CD4-positive, alpha-beta T cell treated with Interferon gamma for 1 hour (primary cell): ENCODE measurements at regions not wholly inside any gene's neighbourhood (a gene's known extent, or its start where the extent isn't known, plus 50 kb on each side); places are given as distances from the start of the nearest gene placed in this dataset.

Source experiments
- DNase-seq: peaks from one replicate; pipeline ENCODE4 v3.0.0-alpha.2; 2020

DNA sequence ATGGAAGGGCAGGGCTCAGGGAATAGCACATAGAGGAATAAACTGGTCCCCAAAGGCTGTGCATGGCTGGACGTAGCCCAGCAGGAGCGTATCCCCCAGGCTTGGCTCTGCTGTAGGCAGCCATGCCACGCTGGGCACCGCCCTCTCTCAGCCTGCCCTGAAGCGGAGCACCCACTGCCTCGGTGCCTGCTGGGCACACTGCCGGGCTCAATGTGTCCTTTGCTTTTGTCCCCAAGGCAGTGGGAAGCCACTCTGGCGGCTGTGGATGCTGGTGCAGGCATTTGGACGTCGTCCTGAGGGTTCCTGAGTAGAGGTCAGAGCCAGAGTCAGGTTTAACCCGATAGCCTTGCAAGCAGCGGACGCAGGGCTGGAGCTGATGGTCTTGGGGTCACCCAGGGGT lies 141.0 kb downstream of the ENGASE start:
- DNase-seq = no peak

DNA sequence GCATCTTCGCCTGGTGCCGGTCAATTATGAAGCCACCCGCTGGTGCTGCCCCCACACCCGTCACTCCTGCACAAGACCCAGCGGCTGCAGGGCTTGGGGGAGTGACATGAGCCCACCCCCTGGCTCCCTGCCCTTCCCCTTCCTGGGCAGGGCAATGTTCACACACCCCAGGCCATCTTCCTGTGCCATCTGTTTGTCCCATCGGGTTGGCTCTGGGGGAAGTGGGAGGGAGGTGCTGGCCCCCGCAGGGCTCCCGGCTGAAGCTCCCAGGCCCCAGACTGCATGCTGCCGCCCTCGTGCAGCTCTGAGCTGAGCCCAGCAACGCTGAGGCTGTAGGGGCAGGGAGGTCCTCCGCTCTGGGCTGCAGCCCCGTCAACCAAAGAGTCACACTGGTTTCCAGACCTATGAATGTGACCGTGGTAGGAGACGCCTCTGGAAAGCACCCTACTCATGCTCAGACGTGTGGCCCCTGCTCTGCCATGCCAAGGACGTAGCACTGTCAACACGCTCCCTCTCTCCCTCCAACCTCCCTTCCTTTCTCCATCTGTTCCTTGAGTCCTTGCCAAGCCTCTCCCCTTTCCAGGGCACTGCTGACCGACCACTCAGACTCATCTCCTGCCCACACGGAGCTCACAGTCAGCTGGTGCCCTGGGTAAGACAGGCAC lies 140.4 kb downstream of the ENGASE start:
- DNase-seq = no peak

DNA sequence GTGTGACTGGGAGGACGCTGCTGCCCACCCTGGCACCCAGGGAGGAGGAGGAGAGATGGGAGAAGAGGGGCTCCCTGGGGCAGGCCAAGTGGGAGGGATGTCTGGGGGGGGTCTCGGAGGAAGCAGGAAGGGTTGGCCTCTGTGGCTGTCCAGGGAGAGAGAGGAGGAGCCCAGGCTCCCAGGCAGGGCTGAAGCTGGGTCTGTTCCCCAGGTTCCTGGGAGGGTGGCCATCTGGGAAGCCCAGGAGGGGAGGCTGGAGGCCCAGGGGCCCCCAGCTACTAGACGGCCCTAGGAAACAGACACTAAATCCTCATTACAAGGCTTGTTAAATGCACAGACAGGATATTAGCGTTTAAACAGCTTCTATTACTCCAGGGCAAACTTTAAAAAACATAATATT lies 139.8 kb downstream of the ENGASE start:
- DNase-seq = no peak

DNA sequence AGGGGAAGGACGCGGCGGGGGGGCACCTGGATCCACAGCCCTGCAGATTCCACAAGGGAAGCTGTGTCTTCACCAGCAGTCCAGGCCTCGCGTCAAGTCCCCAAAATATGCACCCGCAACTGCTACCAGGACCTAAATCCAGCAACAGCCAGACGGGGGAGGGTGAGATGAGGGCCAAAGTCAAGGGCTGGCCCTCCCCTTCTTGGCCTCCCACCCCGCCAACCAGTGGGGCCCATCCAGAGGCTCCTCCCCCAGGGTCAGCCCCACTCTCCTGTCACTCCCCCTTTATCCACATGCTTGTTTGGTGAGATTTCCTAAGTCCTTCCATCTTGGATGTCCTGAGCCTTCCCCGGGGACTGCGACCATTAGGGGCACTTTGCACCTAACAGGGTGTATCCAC lies 138.7 kb downstream of the ENGASE start:
- DNase-seq = no peak

DNA sequence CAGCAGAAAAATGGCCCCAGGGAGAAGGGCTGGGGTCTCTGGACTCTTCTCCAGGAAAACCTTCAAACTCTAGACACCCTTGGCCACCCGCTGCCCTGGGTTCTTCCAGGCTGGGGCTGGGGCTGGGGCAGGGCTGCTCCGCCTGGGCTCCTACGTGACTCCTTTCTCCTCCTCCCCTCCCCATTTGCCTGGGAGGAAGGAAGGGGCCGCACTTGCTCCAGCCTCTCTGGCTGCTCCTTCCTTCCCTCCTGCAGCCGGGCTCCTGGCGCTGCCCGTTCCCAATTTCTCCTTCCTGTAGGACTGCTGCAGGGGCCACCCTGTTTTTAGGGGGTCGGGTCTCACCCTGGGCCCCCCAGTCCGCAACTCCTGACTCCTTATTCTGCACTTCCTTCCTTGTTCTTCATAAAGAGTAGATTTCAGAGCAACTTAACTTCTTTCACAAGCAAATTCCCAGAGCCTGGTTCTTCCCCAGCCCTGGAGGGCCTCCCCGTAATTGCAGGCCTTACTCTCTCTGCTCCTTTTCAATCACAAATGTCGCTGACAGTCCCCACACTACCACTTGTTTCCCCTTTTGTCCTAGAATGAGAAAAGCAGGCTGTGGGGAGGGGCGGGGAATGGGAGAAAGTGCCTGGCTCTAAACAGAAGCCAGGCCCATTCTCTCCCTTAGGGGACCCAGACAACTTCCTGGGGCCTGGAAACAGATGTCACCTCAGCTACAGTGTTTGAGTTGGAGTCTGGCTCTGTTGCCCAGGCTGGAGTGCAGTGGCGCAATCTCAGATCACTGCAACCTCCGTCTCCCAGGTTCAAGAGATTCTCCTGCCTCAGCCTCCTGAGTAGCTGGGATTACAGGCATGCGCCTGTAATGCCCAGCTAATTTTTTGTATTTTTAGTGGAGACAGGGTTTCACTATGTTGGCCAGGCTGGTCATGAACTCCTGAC lies 137.8 kb downstream of the ENGASE start:
- no peak for DNase-seq

DNA sequence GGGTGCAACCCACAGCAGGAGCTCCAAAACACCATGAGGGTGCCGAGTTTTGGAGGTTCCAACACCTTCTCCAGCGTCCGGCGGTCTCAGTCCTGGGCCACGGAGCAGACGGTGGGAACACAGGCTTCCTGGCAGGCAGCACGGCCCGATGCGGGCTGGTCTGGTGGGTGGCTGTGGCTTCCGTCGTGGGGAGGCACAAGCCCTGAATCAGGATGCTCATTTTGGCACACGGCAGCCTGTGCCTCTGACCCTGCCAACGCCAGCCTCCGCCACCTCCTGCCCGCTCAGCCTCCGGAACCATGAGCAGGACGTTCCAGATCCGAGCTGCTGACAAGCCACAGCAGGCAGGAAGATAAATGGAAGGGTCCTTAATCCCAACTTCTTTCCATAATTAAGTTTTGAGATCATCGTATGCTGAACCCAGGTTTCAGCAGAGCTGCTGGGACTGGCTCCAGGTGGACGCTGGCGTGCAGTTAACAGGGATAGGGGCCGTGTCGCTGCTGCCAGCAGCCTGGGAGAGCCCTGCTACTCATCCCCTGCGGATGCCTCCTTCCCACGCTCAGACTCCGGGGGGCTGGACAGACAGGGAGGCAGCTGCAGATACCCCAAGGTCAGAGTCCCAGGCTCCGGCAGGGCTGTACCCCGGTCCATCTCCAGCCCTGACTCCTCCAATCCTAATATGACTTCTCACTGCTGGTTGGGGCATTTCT lies 136.6 kb downstream of the ENGASE start:
- DNase-seq = no peak

DNA sequence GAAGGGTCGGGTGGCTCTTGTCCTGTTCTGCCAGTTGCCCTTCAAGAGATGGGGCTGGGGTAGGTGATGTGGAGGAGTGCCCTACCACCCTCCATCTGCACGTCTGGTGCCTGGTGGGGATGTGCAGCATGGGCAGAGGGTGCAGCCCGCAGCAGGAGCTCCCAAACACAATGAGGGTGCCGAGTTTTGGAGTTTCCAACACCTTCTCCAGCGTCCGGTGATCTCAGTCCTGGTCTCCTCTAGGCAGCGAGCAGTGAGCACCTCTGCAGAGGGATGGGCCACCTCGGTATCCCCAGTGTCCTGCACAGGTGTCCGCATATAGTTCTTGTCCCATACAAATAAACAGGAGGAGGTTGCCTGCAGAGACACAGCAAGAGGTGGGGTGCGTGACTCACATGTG lies 136.0 kb downstream of the ENGASE start:
- DNase-seq = no peak

DNA sequence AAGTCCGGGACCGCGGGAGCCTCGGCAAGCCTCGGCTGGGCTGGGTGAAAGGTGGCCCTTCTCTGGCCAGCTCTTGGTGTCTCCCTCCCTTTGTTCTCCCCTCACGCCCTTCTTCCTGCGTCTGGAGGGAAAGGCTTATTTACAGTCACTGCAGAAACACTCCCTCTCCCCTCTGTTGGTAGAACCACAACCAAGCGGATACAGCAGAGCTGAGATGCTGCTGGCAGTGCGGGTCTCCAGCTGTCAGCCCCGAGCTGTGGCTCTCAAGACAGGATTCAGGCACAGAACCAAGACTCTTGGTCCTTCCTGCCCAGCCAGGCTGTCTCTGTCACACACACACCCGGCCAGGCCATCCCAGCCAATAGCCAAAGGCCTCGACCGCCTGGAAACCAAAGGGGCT lies 133.3 kb downstream of the ENGASE start:
- DNase-seq = no peak

DNA sequence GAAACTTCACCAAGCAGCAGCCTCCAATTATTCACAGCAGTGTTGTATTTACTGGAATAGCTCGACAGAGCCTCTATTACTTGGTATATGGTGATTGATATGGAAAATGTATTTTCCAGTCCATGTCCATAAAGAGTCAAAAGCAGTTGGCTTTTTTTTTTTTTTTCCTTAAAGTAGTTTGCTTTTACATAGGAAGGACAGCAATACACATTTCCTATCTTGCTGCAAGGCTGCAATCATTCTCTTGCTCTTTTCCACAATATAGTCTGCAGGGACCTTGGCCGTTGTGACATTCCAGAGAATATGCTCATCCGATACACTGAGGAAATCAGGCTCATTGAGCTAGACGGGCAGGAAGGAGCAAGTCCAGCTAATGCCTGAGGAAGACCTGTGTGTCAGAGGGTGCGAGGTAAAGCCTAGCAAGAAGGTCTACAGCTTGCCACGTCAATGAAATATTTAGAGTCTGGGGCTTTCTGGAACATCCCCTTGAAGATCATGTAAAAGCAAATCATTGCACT lies 131.1 kb downstream of the ENGASE start:
- DNase-seq = no peak

DNA sequence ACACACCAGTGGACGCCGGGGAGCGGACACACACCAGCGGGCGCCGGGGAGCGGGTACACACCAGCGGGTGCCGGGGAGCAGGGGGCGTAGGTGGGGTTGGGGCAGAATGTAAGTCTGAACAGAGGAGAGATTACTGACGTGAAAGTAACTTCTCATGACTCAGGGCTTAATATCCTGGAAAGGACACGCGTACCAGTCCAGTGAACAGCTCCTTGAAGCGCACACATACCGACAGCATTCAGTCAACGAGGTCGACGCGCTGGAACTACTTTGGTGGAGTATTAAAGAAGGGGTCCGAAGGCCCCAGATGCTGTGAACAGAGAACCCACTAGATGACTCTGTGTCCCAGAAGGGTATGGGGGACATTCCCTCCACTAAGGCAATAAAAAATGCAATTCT lies 129.6 kb downstream of the ENGASE start:
- DNase-seq = no peak

DNA sequence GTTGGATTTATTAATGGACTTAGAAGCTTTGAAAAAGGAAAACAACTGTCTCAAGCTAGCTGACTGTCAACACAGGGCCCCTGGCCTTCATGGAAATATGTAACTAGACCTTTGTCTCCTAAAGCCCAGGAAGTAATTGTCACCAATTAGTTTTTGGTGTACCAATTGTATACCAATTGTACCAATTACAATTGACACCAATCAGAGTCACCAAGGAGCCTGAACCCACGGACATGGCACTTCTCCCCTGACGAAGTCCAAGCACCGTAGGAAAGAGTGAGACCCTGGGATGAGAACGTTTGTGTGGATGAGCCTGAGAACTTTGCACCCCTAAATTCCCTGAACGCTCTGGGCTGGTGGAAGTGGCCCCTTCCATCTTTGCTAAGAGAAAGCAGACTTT lies 129.0 kb downstream of the ENGASE start:
- no peak for DNase-seq

DNA sequence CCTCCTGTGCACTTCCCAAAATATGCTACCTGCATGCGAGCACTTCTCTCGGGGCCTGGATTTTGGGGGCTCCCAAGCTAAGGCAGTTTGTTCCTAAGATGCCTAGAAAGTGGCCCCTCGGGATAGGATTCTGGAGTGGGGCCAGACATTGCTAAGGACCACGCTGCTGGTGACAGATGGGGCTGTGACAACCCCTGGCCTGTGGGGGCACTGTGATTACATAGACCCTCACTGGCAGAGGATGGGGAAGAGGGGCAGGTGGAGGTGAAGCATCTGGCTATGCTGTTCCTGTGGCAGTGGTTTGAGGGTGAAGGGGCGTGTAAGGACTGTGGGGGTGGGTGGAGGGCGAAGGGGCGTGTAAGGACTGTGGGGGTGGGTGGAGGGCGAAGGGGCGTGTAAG lies 128.4 kb downstream of the ENGASE start:
- DNase-seq = no peak

DNA sequence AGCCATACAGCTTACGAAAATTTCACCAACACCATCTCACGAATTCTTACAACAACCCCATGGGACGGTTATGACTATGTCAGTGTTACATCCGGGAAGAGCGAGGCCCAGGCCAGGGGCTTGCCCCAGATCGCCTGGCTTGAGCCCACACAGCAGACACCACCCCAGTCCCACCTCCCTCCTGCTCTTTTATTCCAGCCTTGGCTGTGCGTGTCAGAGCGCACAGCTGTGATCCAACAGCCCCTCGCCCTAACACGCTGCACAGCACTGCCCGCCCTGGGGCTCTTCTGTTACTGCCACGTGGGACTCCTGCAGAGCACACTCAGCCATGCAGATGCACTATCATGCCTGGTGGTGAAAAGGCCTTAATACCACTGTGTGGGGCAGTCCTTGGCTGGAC lies 127.9 kb downstream of the ENGASE start:
- no peak for DNase-seq

DNA sequence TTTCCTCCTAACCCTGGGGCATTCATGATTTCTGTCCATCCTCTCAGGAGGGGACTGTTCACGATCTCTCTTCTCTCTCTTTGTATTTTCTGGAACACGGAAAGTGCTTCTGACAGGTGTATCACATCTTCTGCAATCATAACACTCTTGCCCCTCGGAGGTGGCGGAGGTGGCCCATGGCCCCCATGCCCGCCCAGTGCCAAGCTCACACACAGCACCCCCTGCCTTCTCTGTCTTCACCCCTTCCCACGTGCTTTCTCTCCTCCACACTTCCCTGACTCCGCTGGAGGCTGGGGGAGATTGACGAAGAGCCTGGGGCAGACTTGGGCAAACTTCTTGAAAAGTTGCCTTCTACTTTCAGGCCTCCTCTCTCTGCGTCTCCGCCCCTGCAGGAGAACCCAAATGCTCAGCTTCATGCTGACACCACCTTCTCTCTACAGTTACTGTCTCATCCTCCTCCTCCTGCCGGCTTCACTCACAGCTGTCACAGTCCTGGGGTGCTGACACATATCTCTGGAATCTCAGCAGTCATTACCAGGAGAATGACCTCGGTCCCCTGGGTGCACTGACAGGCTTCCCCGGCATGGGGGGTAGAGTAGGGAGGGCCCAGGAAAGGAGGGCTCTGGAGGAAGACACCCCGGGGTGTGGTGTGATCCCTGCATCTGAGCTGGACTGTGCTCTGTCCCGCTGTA lies 127.1 kb downstream of the ENGASE start:
- no peak for DNase-seq

DNA sequence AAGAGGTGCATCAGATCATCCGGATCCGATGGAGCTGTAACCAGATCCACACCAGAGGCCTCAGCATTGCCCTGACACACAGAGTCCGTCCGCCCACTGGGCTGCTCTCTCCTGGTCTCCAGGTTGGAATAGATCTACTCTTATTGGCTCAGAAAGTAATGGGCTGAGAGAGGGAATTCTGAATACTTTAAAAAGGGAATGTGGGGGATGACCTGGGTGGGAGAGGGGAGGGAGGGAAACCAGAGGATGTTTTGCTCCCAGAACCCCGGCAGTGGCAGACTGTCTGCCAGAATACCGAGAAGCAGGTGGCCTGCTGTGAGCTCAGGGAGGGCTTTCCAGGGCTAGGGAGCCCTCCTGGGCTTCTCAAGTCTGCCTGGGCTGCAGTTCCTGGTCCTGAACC lies 126.5 kb downstream of the ENGASE start:
- DNase-seq = no peak

DNA sequence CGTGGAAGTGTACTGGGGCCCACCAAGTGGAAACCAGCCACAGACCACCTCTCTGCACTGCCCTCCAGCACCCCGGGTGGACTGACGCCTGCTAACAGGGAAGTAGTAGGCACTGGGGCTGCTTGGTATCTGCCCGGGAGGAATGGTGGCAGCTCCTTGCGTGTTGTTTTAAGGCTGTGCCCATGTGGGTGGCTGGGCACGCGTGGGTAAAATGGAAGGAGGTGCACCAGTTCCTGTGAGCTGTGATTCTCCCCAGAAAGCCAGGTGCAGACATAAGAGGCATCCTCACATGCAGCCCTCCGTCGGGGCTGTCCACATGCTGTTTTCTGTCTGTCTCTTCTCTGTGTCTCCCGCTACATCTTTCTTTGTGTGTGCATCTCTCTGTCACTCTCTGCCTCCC lies 122.3 kb downstream of the ENGASE start:
- DNase-seq = no peak

DNA sequence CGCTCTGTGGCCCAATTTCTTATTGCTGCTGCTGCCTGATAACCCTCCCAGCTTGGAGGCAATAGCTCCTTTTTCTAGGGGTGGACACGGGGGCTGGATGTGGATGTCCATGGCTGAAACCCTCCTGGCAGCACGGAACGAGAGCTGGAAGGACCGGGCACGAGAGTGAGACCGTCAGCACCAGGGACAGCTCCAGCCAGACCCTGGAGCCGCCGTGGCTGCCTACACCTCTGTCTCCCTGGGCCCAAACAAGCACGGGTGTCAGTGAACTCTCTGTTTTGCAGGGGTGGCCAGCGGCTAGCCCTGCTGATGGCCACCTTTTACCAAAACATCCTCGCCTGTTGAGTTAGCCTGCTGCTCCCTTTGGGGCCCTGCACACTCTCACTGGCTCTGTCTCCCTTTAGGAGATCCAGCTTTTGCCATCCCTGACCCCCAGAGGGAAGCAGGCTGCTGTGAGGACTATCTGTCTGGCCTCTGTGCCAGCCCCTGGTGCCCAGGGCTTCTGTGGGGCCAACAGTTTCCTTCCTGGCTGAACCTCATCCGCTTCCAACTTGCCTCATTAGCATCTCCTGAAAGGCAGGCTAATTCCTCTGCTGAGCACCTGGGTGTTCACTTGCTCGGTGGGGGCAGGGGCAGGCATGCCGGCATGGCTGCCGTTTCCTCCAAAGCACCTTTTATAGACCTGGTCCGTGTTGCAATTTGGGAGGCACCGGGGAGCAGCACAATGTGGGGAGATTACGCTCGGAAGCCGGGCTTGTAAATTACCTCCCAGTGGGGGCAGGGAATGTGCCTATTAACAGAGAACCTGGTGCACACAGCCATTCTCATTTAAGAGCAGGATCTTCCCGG lies 118.1 kb downstream of the ENGASE start:
- DNase-seq = no peak

DNA sequence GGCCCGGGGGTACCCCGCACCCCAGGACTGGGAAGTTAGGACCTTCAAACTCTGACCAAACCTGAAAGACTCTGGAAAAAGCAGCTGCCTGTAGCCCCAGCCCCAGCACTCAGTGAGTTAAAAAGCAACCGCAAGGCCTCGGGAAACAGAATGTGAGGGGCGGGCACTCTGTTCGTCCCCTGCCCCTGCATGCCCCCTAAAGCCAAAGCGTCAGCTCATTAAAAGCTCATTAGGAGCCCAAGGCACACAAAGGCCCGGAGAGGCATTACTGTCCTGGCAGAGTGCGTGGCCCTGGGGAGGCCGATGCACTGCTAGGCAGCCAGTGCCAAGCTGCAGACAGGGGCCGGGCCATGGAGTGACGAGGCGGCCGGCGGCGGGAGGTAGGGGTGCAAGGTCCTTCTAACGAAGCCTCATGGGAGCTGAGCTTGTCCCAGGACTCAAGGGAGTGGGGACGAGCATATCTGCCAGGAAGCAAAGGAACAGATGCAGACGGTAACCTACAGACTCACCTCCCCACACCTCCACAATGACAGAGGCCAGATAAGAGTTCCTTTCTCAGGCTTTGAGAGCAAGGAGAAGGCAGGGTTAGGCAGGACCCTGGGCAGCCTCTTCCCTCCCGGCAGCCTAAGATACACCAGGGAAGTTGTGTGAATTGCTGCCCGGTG lies 116.8 kb downstream of the ENGASE start:
- no peak for DNase-seq

DNA sequence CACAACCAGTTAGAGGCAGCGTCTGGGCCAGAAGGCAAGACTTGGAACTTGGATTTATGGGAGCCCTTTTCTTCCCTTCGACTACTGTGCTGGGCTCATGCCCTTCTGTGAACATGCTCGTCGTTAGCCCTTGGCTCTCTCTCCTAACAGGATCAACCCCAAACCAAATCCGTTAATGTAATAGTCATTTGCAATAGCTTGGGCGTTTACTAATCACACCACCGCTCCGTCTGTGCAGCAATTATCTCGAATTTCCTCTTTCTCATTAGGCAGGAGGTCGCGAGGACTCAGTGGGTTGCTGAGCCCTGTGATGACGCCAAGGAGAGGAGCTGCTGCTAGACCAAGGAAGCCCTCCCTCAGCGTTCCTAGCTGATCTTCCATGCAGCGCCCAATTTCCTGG lies 114.7 kb downstream of the ENGASE start:
- no peak for DNase-seq

DNA sequence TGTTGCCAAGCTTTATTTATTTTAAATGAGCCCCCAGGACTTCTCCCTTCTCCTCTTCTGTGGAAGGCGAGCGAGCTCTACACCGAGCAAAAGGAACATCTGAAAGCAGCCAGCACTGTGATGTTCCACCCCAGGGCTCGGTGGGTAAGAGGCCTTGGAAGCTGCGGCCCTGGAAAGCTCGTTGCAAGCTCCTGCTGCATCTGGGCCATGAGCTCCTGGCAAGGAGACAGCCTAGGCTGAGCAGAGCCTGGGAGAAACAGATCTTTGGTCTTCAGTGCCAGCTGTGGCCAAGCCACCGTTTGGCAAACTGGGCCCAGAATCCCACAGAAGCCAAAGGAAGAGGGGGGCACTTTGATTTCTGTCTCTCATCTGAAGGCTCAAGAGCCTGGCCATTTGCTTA lies 114.1 kb downstream of the ENGASE start:
- DNase-seq = no peak

DNA sequence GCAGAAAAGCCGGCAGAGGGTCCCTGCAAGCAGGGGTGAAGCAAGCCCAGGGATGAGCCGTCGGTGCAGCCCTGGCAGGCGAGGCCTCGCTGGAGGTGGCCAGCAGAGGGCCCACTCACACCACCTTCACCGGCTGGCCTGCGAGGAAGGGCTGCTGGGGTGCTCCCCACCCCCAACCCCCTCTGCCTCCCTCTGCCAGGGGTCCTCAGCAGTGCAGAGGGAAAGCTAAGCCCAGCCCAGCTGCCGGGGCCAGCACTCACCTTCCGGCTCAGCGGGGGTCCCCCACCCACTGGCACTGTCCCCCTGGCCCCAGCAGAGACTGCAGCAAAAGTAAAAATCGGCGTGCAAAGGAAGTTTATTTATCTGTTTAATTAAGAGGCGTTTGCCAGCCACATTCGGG lies 113.4 kb downstream of the ENGASE start:
- no peak for DNase-seq
